Skeletal muscle tissue (tissue), 3 donors: ENCODE measurements at regions not wholly inside any gene's neighbourhood (a gene's known extent, or its start where the extent isn't known, plus 50 kb on each side); places are given as distances from the start of the nearest gene placed in this dataset.

ENCODE experiments used
- H3K27ac ChIP-seq: one replicate; pipeline ENCODE4 v1.7.0; 2013; ENCODE audit warnings: mild to moderate bottlenecking, low read depth, low read length, inconsistent platforms
- H3K27me3 ChIP-seq, 3 donors: one replicate each; pipeline ENCODE4 v1.7.0; 2013; ENCODE audit warnings: low read length in 3 of 3; ENCODE audit not compliant: control insufficient read depth in 3 of 3, insufficient read depth in 3 of 3
- H3K36me3 ChIP-seq, 3 donors: one replicate each; pipeline ENCODE4 v1.7.0; 2013; ENCODE audit warnings: low read length in 3 of 3; ENCODE audit not compliant: control insufficient read depth in 3 of 3, insufficient read depth in 3 of 3
- H3K4me1 ChIP-seq, 3 donors: one replicate each; pipeline ENCODE4 v1.7.0; 2013; ENCODE audit warnings: low read length in 3 of 3, mild to moderate bottlenecking in 3 of 3; ENCODE audit not compliant: control insufficient read depth in 3 of 3, insufficient read depth in 3 of 3
- H3K4me3 ChIP-seq, 3 donors: one replicate each; pipeline ENCODE4 v1.7.0; 2013; ENCODE audit warnings: low read length in 3 of 3
- H3K9ac ChIP-seq, 3 donors: one replicate each; pipeline ENCODE4 v1.7.0; 2013; ENCODE audit warnings: low read length in 3 of 3, mild to moderate bottlenecking in 3 of 3, moderate library complexity in 2 of 3, low read depth in 1 of 3
- H3K9me3 ChIP-seq, 3 donors: one replicate each; pipeline ENCODE4 v1.7.0; 2013; ENCODE audit warnings: low read length in 3 of 3; ENCODE audit not compliant: control insufficient read depth in 3 of 3
- donor health status: Osteomylitis.

GRCh38 chr13:57784633-57785032 lies 153.1 kb downstream of the PCDH17 start:
- Histone ChIP-seq H3K4me1 (no peaks in the 10 kb centered on the region), H3K36me3 (no peaks in the 10 kb centered on the region), H3K27ac (no peak overlapping the region), H3K9ac (no peak overlapping the region), H3K9me3 (no peaks in the 10 kb centered on the region), H3K4me3 (no peak overlapping the region), H3K27me3 (no peaks in the 10 kb centered on the region)

- H3K9ac ChIP-seq, result no peak overlapping the region
- no peak overlapping the region for H3K27ac ChIP-seq
- no peaks in the 10 kb centered on the region for H3K27me3 ChIP-seq
- H3K4me3 ChIP-seq, result no peak overlapping the region
- H3K9me3 ChIP-seq, result no peaks in the 10 kb centered on the region
- no peaks in the 10 kb centered on the region for H3K36me3 ChIP-seq
- no peaks in the 10 kb centered on the region for H3K4me1 ChIP-seq
These were observed 155.7 kb downstream of the PCDH17 start for GRCh38 chr13:57787058-57787791.

- Histone ChIP-seq H3K9ac (no peak overlapping the region), H3K4me1 (no peaks in the 10 kb centered on the region), H3K9me3 (no peaks in the 10 kb centered on the region), H3K4me3 (no peak overlapping the region), H3K27me3 (no peaks in the 10 kb centered on the region), H3K27ac (no peak overlapping the region), H3K36me3 (no peaks in the 10 kb centered on the region)
These were observed 168.1 kb downstream of the PCDH17 start for GRCh38 chr13:57799624-57800023.

GRCh38 chr13:57813651-57814050 lies 182.1 kb downstream of the PCDH17 start:
- no peaks in the 10 kb centered on the region for H3K9me3 ChIP-seq
- H3K27me3 ChIP-seq, result no peaks in the 10 kb centered on the region
- no peaks in the 10 kb centered on the region for H3K36me3 ChIP-seq
- H3K9ac ChIP-seq, result no peak overlapping the region
- H3K4me1 ChIP-seq, result no peaks in the 10 kb centered on the region
- H3K4me3 ChIP-seq, result no peak overlapping the region
- no peak overlapping the region for H3K27ac ChIP-seq

GRCh38 chr13:57815600-57815999 lies 184.1 kb downstream of the PCDH17 start:
- H3K9ac ChIP-seq, result no peak overlapping the region
- H3K27me3 ChIP-seq, result no peaks in the 10 kb centered on the region

GRCh38 chr13:57820924-57821323 lies 189.4 kb downstream of the PCDH17 start:
- Histone ChIP-seq H3K27me3 (no peaks in the 10 kb centered on the region), H3K36me3 (no peaks in the 10 kb centered on the region), H3K4me1 (no peaks in the 10 kb centered on the region), H3K27ac (no peak overlapping the region), H3K9ac (no peak overlapping the region), H3K9me3 (peaks cover 0 to 2% (median 0%) of the 10 kb centered on the region in 3 donors), H3K4me3 (no peak overlapping the region)

More at GRCh38 chr13:57815600-57815999, 184.1 kb downstream of the PCDH17 start:
- Histone ChIP-seq H3K36me3 (no peaks in the 10 kb centered on the region), H3K27ac (no peak overlapping the region), H3K4me3 (no peak overlapping the region), H3K9me3 (no peaks in the 10 kb centered on the region), H3K4me1 (no peaks in the 10 kb centered on the region)

- Histone ChIP-seq H3K27ac (no peak overlapping the region), H3K9me3 (peaks cover 0 to 2% (median 0%) of the 10 kb centered on the region in 3 donors), H3K4me3 (no peak overlapping the region), H3K36me3 (no peaks in the 10 kb centered on the region), H3K4me1 (no peaks in the 10 kb centered on the region), H3K9ac (no peak overlapping the region), H3K27me3 (no peaks in the 10 kb centered on the region)
These were observed 192.2 kb downstream of the PCDH17 start for GRCh38 chr13:57823704-57824103.

GRCh38 chr13:57824121-57824520 lies 192.6 kb downstream of the PCDH17 start:
- H3K4me3 ChIP-seq, result no peak overlapping the region

GRCh38 chr13:57825066-57825465 lies 193.5 kb downstream of the PCDH17 start:
- no peaks in the 10 kb centered on the region for H3K36me3 ChIP-seq
- H3K9me3 ChIP-seq, result peaks cover 0 to 2% (median 0%) of the 10 kb centered on the region in 3 donors
- H3K4me1 ChIP-seq, result no peaks in the 10 kb centered on the region
- no peak overlapping the region for H3K27ac ChIP-seq
- H3K4me3 ChIP-seq, result no peak overlapping the region
- H3K9ac ChIP-seq, result no peak overlapping the region
- H3K27me3 ChIP-seq, result no peaks in the 10 kb centered on the region

More at GRCh38 chr13:57824121-57824520, 192.6 kb downstream of the PCDH17 start:
- Histone ChIP-seq H3K36me3 (no peaks in the 10 kb centered on the region), H3K9me3 (peaks cover 0 to 2% (median 0%) of the 10 kb centered on the region in 3 donors), H3K27ac (no peak overlapping the region), H3K27me3 (no peaks in the 10 kb centered on the region), H3K4me1 (no peaks in the 10 kb centered on the region), H3K9ac (no peak overlapping the region)

GRCh38 chr13:57829496-57829895 lies 198.0 kb downstream of the PCDH17 start:
- no peak overlapping the region for H3K9ac ChIP-seq
- H3K27me3 ChIP-seq, result no peaks in the 10 kb centered on the region
- H3K4me3 ChIP-seq, result no peak overlapping the region
- no peaks in the 10 kb centered on the region for H3K9me3 ChIP-seq
- no peak overlapping the region for H3K27ac ChIP-seq
- H3K4me1 ChIP-seq, result no peaks in the 10 kb centered on the region
- H3K36me3 ChIP-seq, result no peaks in the 10 kb centered on the region
